ENCODE measurements at regions not wholly inside any gene's neighbourhood (a gene's known extent, or its start where the extent isn't known, plus 50 kb on each side); places are given as distances from the start of the nearest gene placed in this dataset.

GRCh38 chr1:36654586-36654985 is 171.9 kb upstream of the CSF3R start:
- no peak overlapping the region for H3K4me3 ChIP-seq (ENCODE audit: low read depth, low read length)
- TF ChIP-seq, protein P1, sequence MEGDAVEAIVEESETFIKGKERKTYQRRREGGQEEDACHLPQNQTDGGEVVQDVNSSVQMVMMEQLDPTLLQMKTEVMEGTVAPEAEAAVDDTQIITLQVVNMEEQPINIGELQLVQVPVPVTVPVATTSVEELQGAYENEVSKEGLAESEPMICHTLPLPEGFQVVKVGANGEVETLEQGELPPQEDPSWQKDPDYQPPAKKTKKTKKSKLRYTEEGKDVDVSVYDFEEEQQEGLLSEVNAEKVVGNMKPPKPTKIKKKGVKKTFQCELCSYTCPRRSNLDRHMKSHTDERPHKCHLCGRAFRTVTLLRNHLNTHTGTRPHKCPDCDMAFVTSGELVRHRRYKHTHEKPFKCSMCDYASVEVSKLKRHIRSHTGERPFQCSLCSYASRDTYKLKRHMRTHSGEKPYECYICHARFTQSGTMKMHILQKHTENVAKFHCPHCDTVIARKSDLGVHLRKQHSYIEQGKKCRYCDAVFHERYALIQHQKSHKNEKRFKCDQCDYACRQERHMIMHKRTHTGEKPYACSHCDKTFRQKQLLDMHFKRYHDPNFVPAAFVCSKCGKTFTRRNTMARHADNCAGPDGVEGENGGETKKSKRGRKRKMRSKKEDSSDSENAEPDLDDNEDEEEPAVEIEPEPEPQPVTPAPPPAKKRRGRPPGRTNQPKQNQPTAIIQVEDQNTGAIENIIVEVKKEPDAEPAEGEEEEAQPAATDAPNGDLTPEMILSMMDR (IDR thresholded peaks at IDR 0.05; ENCODE audit: low read depth, low read length) = no peak

GRCh38 chr1:36653850-36654249 is 171.1 kb upstream of the CSF3R start:
- TF ChIP-seq, protein P1 (IDR thresholded peaks at IDR 0.05; ENCODE audit: low read depth, low read length) = no peak

DNA sequence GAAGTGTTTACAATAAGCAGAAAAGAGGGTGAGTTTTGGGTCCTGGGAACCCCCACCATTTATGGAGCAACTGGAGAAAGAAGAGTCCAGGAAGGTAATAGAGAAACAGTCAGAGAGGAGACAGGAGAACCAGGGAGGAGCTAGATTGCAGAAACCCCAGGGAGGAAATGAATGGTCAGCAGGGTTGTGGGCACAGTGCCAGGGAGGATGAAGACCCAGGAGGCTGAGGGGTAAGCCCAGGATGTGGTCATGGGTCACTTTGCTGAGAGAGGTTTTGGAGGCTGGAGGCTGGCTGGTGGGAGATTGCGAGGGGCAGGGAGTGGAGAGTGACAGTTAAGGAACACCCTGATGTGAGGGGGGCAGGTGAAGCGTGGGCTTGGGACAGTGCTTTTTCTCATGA is 169.9 kb upstream of the CSF3R start:
- no peak overlapping the region for H3K4me3 ChIP-seq (ENCODE audit: low read depth, low read length)
- TF ChIP-seq, protein P1 (IDR thresholded peaks at IDR 0.05; ENCODE audit: low read depth, low read length) = no peak

More at GRCh38 chr1:36653850-36654249, 171.1 kb upstream of the CSF3R start:
- no peak overlapping the region for H3K4me3 ChIP-seq (ENCODE audit: low read depth, low read length)

DNA sequence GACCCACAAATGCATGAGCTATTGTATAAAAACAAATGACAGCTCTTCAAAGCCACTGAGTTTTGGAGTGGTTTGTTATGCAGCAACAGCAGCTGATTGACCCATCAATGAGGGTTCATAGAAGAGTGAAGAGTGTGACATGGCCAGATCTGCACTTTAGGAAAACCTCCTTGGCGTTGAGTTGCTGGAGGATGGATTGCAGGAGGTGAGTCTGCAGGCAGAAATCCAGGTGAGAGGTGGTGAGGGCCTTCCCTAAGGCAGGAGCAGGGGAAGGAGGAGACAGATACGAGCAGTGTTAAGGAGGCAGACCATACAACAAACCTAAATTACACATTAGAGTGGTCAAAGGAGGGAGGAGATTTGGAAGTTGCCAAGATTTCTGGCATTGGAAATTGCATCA is 169.3 kb upstream of the CSF3R start:
- H3K4me3 ChIP-seq (ENCODE audit: low read depth, low read length) = no peak overlapping the region
- TF ChIP-seq, protein P1 (IDR thresholded peaks at IDR 0.05; ENCODE audit: low read depth, low read length) = no peak

DNA sequence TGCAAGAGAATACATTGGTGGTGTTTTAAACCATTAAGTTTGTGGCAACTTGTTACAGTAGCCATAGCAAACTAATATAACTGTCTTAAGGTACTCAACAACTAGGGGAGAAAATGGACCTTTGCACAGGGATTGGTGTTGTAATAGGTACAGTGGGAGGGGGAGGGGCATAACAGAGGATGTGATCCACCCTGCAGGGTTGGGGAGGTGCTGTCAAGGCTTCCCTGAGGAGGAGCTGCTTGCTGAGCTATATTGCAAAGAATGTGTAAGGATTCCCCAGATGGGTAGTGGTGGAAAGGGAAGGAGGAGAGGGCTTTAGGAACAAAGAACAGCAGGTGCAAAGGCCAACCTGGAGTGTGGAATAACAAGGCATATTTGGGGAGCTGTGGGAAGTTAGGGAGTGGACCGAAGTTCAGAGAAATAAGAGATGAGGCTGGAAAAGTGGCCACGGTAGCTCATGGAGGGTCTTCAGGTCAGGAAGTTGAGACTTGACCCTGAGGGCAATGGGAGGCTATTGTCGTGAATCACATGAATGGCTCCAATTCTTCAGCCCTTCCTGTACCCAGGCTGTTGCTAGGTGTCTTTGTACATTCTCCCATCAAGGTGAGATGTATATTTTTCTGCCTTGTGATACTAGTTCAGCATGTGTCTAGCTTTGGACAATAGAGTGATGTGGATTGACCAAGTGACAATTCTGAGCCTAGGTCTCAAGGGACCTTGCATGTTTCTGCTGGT is 168.6 kb upstream of the CSF3R start:
- TF ChIP-seq, protein P1 (IDR thresholded peaks at IDR 0.05; ENCODE audit: low read depth, low read length) = no peak
- H3K4me3 ChIP-seq (ENCODE audit: low read depth, low read length) = no peak overlapping the region

GRCh38 chr1:36650200-36651065 is 167.7 kb upstream of the CSF3R start:
- TF ChIP-seq, protein P1 (IDR thresholded peaks at IDR 0.05; ENCODE audit: low read depth, low read length) = peak; percentile 98
- H3K4me3 ChIP-seq (ENCODE audit: low read depth, low read length) = no peak overlapping the region

DNA sequence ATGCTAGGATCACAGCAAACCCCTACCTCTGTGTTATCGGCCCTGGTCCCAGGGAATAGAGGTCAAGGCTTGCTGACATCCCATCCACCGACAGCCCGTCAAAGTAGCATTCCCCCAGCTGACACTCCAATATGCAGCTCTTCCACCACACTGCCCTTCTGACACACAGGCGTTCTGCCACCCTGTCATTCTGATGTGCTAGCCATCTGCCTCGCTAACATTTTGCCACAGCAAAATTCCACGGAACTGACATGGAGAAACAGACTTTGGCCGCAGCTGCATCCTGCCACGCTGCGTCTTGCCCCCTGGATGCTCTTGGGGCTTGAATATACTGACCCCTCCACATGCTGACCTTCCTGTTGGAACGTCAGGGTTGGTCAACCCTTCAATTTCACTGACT is 163.2 kb upstream of the CSF3R start:
- no peak overlapping the region for H3K4me3 ChIP-seq (ENCODE audit: low read depth, low read length)
- TF ChIP-seq, protein P1 (IDR thresholded peaks at IDR 0.05; ENCODE audit: low read depth, low read length) = no peak
